GM19328 (cell line): ENCODE measurements at regions not wholly inside any gene's neighbourhood (a gene's known extent, or its start where the extent isn't known, plus 50 kb on each side); places are given as distances from the start of the nearest gene placed in this dataset.
"Not testable (repeated sequence)": the region's sequence is repeated elsewhere in the genome, so short reads cannot be mapped to it uniquely, and the experiment has no call there.

ENCODE experiments used
- ATAC-seq: cut with Tn5 transposase; IDR thresholded peaks from one replicate; pipeline ENCODE4 v1.9.1; 2021; ENCODE audit warnings: mild to moderate bottlenecking, moderate library complexity; ENCODE audit not compliant: unreplicated experiment

DNA sequence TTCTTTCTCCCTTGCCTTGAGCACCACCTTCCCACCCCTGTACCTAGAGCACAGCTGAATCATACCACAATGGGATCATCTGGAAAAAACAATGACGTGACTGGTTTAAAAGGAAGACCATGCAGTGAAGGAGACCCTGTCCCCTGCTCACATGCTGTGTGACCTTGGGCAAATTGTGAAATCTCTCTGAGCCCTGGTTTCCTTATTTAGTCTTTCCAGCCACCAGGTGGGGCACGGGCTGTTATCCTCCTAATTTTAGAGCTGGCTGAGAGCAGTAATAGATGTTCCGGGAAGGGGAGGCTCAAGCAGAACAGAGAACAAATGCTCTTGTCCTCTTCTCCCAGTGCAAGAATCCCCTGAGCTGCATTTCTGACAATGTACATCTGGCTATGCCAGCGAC, 198.3 kb downstream of the RPS24 start:
- no peak for ATAC-seq

DNA sequence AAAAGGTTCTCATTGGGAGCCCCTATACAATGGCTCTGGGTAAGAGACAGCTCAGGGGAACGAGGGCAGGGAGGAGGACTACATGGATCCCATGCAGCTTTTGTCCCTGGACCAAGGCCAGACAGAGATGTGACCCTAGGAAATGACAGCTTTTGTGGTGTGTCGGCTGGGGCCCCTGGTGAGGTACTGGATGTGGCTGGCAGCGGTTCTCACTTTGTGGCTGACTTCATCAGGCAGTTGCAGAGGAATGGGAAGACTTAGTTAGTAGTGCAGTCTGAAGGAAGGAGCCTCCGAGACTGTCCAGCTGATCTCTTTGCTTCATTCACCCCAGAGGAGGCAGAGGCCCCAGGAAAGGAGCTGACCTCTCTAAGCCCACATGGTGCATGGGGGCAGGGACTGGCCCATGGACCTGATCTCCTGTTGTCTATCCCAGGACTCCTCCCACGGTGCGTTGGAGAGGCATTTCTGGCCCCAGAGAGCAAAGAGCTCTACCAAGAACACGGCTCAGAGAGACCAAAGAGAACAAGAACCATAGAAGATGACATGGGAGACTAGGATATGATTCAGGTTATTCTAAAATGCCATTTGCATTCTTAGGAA, 202.9 kb downstream of the RPS24 start:
- ATAC-seq = no peak

DNA sequence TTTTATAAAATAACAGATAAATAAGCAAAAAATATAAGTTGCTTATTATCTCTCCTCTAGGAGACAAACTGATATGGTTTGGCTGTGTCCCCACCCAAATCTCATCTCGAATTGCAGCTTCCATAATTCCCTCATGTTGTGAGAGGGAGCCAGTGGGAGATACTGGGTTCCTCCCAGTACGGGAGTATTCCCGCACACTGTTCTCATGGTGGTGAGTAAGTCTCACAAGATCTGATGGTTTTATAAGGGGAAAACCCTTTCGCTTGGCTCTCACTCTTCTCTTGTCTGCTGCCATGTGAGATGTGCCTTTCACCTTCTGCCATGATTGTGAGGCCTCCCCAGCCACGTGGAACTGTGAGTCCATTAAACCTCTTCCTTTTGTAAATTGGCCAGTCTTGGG, 204.3 kb downstream of the RPS24 start:
- not testable (repeated sequence) for ATAC-seq

DNA sequence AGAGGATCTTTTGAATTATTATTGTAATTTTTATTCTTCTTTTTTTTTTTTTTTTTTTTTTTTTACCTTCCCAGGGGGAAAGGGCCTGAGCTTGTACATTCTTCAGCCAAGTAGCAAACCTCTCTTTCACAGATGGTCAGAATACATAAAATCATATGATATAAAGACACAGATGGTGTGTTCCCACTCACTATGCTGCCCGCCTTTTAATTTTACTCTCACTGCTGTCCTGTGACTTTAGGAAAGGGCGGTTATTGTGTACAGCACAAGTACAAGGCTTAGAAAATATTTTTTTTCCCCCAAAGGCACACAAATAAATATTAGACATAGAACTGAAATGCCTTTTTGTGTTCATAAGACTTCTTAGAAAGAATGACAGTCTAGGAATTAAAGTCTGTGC, 213.6 kb downstream of the RPS24 start:
- ATAC-seq = no peak

DNA sequence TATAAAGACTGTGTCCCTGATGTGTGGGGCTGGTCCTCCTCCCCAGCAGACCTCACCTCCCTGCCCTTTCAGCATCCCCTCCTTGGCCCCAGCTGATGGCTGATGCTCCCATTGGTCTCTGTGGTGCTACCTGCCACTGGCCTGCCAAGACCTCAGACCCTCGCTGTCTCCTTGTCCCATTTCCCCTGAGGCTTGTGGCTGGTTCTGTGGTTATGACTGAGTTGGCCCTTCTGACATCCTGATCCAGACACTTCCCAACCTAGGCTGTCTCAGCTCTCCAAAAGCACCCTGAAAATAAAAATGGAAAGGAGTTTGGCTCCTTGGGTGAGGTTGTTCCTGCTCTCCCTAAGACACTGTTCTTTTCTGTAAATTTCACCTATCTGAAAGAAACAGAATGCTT, 214.2 kb downstream of the RPS24 start:
- ATAC-seq = no peak

DNA sequence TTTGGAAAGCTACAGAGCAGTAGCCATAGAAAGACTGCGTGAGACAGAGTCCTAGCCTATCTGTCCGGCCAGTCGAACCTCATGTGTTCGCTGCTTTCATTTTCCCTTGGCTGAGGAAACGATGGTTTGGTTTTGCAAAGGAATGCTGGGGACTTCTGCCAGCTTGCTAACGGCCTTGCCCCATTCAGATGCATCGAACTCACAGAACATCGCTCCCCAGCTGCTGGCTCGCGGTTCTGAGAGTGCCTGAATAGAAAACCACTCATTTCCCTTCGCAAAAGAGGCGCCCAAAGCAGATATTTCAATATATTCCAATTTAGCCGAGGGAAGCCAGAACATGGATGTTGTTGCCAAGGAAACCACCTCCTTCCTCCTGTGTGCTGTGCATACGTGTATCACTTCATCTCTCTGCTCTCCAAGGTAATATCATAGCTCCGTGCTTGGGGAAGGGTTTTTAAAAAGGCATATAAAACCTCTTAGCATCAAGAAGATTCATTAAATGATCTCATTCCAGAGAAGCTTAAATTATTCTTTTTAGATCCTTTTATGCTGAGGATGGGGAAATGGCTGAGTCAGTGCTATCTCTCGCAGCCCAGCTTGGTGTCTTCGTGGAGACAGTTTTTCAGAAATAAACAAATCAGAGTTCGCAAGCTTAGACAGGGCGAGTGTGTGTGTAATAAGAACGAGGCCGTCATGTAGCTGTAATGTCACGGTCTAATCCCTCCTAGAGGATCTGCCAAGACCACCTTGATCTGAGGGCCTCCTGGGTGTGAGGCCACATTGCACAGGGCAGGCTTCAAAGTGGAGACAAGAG, 215.2 kb downstream of the RPS24 start:
- no peak for ATAC-seq

DNA sequence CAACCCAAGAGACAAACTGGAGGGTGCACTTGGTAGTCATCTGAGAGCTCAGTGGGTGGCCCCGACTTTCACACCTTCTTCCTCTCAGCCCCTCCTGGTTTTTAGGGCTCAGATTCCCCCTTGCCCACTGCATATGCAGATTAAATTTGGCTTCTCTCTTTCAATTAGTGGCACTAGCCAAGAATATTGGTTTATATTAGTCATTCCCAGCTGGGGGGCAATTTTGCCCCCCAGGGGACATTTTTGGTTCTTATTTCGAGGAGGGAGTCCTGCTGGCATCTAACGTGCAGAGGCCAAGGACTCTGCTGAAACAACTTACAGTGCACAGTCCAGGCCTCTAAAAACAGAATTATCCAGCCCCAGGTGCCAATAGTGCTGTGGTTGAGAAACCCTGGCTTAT, 216.0 kb downstream of the RPS24 start:
- no peak for ATAC-seq

DNA sequence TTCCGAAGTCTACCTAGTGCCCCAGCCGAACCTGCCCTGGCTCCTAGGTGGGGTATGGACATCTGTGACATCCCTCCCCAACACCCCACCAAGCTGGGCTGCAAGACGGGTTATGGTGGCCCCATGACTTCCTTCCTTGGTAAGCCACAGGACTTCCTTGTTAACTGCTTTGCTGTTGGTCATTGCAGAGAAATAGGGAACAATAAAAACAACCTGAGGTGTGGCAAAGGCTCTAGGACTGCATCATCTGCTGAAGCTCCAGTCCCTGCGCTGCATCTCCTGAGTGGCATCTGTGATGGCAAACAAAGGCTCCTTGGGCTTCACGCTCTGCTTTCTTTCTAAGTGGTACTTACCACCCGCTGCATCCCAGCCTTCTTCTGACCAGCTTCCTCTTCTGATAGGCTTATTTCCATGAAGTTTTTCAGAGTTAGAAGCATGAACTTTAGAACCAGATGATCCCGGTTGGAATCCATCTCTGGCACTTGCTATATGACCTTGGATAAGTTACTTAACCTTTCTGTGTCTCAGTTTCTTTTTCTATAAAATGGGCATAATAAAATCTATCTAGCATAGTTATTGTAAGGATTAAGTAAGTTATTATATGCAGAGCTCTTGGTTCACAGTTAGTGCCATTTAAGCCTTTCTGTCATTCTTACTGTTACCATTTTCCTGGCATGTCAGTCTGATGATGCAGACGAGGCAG, 216.8 kb downstream of the RPS24 start:
- no peak for ATAC-seq

DNA sequence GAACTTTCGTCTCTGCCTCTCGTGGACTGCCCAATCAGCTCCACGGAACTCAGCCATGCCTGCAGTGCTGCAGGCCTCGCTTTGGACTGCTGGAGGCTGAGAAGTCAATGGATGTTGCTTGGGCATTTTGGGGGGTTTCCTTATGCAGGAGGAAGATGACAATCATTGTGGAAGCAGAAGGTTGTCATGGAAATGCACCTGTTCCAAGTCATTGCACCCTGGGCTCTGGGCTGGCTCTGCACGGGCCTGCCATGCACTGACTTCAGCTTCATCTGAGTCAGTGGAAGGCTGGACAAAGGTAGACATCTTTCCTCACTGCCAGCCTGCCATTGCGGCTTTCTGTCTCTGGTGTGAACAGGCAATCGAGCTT, 217.3 kb downstream of the RPS24 start:
- ATAC-seq = no peak

DNA sequence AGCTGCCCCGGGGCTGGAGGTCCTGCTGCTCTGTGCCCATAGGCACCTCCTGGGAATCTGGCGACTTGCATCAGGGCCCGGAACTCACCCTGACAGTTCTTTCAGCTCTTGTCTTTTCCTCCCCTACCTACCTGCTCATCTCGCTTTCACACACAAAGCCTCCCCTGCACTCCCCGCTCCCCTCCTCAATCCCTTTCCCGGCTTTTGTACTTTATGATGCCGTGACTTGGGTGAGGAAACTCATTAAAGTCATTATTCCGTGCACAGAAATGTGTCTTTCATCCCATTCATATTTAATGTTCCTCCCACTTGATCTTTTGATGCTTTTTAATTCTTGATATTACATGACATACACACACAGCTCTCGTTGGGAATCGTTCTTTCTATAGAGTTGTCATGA, 218.6 kb downstream of the RPS24 start:
- ATAC-seq = no peak

DNA sequence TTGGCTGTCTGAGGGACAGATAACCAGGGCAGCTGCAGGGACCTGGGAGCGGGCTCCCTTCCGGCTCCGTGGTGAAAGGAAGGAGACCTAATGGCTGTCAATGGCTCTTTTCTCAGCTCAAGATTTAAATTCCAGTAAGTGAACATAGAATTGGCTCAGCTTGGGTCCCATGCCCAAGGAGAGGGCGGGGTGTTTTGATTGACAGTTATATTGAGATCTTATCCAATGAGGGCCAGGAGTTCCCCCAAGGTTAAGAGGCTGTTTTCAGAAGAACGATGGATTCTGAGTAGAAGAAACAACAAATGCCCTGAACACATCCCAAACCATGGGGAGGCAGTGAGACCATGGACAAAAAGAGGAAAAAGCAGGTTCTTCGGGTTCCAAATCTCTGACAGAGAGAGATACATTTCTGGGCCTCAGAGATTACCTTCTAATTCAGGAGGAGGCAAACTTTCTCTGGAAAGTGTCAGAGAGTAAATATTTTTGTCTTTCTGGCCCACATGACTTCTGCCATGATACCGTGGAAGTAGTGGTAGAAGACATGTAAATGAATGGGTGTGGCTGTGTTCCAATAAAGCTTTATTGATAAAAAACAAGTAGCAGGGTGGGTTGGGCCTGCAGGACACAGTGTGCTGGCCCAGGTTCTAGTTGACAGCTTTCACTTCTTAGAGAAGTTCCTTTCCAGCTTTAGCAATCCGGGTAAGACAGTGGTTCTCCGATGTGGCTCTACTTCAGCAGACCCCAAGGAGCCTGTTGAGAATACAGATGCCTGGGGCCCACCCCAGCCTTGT, 219.6 kb downstream of the RPS24 start:
- no peak for ATAC-seq

DNA sequence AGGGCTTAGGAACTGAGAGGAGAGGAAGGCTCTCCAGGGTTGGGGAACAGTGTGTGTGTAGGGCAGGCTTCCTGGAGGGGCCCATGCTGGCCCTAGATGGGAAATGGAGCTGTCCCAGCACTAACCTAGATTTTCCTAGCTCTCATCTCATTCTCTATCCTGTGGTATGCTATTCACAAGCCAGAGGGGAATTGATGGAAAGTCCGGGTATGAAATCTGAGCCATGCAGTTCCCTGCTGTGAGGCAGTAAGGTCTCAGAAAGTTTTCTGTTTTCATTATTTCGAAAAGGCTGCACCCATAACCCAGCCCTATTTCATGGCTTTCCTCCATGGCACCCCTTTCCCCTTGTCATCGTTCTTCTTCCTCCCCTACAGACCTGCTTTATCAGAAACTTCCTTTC, 220.3 kb downstream of the RPS24 start:
- ATAC-seq = no peak

DNA sequence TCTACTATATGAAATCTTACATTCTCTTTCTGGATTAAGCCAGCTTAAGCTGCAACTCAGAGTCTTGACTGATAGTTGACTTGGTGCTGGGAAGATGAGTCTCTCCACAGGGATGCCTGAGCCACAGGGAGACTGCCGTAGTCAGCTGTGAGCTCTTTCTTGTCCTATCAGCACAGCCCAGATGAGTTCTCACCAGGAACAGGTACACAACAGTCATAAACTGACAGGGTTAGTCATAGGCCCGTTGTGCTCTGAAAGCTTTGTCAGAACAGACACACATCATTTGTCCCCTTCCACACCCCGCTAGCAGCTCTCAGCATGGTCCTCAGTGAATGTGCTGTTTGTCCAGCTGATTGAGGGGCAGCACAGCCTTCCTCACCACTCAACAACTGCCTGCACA, 221.6 kb downstream of the RPS24 start:
- no peak for ATAC-seq

DNA sequence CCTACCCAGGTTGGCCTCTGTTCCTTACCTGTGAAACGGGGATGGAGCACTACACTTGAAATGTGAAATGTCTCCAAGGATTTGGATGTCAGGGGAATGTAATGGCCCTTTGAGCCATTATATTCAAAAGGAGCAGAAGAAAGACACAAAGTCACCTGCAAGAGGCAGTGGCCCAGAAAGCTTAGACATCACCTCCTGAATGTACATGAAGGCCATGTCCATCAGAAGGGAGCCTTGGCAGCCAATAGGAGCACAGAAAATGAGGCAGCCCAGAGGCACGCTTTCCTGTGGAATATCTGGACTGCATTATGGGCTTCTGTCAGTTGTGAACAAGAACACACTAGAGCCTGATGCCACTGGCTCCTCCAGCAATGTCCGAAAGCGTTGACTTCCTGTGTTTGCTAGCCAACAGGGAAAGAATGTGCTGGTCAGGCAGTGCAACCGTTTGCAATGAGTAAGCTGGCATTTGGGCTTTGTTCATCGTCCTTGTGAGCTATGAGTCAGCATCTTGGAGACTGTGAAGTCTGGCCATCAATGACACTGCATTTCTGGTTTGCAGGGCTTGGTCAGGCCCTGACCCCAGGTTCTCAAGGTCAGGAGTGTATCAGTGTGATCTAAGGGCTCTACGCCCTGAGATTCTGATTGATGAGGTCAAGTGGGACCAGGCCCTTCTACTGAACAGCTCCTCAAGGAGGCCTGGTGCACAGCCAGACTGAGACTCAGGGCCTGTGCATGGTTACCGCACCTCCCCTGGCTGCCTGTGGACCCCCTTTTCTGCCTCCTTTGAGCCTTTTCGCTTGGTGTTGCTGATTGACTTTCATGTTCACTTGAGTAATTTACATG, 222.4 kb downstream of the RPS24 start:
- ATAC-seq = no peak

DNA sequence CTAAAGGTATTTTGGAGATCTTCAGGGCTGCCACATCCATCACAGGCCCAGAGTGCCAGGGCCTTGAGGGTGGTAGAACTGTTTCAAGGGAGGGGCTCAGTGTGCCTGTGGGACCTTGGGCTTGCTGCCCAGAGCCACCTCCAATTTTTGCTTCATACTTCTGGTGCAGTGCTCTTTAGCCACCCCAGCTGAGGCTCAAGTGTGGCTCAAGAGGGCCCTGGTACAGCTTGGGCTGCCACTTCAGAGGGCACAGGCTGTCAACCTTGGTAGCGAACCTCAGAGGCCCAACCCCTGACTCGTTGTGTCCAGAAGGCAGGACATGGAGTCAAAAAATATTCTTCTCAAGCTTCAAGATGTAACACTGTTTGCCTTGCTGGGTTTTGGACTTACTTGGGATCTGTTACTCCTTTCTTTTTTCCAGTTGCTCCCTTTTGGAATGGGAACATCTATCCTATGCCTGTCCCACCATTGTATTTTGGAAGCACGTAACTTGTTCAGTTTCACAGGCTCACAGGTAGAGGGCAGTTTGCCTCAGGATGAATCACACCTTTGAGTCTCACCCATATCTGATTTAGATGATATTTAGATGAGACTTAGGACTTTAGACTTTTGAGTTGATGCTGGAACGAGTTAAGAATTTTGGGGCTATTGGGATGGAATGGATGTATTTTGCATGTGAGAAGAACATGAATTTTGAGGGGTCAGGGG, 224.8 kb downstream of the RPS24 start:
- ATAC-seq = no peak

DNA sequence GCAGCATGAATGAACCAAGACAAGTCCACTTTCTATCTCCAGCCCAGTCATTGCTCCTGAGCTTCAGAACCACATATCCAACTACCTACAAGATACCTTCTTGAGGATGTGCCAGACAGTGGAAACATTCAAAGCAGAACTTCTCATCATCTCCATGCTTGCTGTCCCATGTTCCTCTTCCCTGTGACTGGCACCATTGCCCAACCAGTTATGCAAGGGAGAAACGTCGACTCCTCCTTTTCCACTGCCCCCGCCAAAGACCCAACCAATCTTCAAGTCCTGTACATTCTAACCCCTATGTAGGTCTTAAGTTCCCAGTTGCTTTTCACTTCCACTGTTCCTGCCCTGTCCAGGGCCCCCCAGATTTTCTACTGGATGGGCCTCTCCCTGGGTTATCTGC, 225.7 kb downstream of the RPS24 start:
- ATAC-seq = no peak

DNA sequence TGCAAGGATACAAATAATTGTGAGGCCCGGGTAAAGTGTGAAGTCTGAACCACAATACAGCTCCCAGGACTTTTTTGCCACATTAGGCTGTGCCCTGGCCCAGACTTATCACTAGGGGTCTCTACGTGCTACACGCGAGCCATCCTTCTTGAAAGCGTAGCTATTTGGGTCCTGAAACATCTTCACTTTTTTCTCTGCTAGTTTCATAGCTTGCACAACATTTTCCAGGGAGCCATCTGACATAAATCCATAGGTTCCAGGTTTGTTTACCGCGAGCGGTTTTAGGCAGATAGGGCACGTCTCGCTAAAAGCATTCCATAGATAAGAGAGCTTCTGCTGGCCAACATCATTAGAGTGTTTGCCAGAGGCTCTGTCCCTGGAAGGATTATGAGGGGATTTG, 226.5 kb downstream of the RPS24 start:
- ATAC-seq = no peak

DNA sequence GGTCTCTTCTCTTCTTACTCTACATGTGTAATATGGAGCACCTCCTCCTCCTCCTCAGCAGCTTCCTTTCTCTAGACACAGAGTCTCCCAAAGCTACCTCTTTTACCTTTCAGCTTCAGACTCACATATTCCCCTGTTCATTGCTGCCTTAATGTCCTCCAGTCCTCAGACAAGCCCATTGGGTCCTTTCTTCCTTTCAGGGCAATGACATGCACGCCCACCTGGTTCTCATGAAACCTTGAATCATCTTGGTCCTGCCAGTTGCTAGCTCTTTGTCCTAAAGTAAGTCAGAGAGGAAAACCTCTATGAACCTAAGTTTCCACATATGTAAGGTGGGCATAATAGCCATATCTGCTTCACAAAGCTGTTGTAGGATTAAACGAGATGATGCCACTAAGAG, 227.0 kb downstream of the RPS24 start:
- ATAC-seq = no peak

DNA sequence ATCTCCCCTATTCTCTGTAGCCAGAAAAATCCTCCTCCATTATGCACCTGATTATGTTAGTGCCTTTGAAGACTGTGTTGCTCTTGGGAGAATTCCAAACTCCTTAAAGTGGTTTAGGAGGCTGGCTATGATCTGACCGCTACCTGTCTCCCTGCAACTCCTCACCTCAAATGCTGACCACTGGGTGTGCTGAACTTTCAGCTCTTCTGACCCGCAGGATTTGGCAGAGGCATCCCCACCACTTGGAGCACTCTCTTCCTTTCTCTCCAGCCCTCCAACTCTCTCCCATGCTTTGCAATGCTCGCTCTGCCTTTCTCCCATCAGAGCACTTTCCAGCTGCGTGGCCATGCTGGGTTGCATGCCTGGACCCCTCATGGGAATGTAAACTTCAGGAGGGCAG, 227.6 kb downstream of the RPS24 start:
- ATAC-seq = no peak

DNA sequence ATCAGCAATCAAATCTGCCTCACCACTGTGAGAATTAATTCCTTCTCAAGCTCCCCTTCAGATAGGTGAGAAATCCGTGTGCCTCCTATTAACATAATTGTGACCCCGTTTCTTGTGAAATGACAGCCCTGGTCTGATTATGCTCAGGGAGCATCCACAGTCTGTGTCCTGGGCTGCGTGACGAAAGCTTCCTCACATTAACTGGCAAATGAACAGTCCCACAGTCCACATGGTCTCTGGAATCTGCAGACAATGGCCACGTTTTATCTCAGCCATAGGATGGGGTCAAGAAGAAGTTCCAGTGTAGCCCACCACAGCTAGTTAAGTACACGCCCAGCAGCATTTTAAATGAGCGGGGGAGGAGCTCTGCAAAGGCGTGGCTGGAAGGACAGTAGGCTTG, 229.2 kb downstream of the RPS24 start:
- ATAC-seq = no peak
